ENCODE measurements at regions not wholly inside any gene's neighbourhood (a gene's known extent, or its start where the extent isn't known, plus 50 kb on each side); places are given as distances from the start of the nearest gene placed in this dataset.

DNA sequence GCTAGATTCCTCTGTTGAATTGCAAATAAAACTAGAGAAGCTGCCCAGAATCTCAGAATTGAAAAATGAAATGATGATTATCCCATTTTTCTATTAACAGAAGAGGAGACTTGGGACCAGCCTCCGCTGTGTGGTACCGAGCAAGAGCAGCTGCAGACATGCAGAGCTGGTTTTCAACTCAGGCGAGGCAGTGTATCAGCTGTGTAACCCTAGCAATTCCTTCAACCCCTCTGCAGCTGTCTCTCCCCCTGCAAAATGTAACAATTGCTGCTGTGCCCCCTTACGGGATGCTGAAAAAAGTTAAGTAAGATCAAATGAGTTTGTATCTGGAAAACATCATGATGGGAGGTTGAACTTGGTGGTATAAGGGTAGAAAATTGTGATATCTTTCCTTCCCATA is 98.5 kb upstream of the C3orf80 start:
- TF ChIP-seq, protein P1, sequence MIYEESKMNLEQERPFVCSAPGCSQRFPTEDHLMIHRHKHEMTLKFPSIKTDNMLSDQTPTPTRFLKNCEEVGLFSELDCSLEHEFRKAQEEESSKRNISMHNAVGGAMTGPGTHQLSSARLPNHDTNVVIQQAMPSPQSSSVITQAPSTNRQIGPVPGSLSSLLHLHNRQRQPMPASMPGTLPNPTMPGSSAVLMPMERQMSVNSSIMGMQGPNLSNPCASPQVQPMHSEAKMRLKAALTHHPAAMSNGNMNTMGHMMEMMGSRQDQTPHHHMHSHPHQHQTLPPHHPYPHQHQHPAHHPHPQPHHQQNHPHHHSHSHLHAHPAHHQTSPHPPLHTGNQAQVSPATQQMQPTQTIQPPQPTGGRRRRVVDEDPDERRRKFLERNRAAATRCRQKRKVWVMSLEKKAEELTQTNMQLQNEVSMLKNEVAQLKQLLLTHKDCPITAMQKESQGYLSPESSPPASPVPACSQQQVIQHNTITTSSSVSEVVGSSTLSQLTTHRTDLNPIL (CRISPR knock-in tag; IDR thresholded peaks at IDR 0.05; ENCODE audit: low read depth), result no peak
- TF ChIP-seq ARNTL (CRISPR knock-in tag; IDR thresholded peaks at IDR 0.05; ENCODE audit: borderline replicate concordance, low read depth) (no peak), ZNF70 (CRISPR knock-in tag; IDR thresholded peaks at IDR 0.05) (no peak), ZFP30 (CRISPR knock-in tag; IDR thresholded peaks at IDR 0.05) (no peak), SNAI2 (CRISPR knock-in tag; IDR thresholded peaks at IDR 0.05) (no peak), ISL1 (CRISPR knock-in tag; IDR thresholded peaks at IDR 0.05) (no peak), PATZ1 (CRISPR knock-in tag; IDR thresholded peaks at IDR 0.05; ENCODE audit: borderline replicate concordance) (no peak), RARB (CRISPR knock-in tag; IDR thresholded peaks at IDR 0.05) (no peak), ZFP3 (CRISPR knock-in tag; IDR thresholded peaks at IDR 0.05) (no peak), OSR1 (CRISPR knock-in tag; IDR thresholded peaks at IDR 0.05) (no peak)
- TF ChIP-seq, protein P2, sequence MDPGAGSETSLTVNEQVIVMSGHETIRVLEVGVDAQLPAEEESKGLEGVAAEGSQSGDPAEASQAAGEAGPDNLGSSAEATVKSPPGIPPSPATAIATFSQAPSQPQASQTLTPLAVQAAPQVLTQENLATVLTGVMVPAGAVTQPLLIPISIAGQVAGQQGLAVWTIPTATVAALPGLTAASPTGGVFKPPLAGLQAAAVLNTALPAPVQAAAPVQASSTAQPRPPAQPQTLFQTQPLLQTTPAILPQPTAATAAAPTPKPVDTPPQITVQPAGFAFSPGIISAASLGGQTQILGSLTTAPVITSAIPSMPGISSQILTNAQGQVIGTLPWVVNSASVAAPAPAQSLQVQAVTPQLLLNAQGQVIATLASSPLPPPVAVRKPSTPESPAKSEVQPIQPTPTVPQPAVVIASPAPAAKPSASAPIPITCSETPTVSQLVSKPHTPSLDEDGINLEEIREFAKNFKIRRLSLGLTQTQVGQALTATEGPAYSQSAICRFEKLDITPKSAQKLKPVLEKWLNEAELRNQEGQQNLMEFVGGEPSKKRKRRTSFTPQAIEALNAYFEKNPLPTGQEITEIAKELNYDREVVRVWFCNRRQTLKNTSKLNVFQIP (CRISPR knock-in tag; IDR thresholded peaks at IDR 0.05; ENCODE audit: borderline replicate concordance, low read depth), result no peak

Data from SK-N-SH treated with all-trans-retinoic acid at 6 μM for 48 hours (cell line).